ENCODE measurements at regions not wholly inside any gene's neighbourhood (a gene's known extent, or its start where the extent isn't known, plus 50 kb on each side); places are given as distances from the start of the nearest gene placed in this dataset.

DNA sequence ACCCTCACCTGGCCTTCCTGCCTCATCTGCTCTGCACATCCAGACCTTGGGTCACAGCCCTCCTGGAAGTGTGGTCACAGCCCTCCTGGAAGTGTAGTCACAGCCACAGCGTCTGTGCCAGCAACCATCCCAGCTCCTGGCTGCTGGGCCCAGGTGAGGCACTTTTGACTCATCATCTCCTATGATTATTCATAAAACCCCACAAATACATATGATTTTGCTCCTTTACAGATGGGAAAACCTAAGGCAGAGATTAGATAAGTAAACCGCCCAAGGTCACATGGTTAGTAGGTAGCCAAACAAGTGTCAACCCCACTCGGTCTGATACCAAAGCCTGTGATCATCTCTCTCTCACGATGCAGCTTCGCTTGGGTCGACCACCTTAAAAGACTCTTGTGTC lies 94.3 kb downstream of the PRLHR start:
- intact Hi-C loops (cut with DNase I) = no loop called here

GRCh38 chr10:118500477-118501104 lies 94.9 kb downstream of the PRLHR start:
- DNase-seq = no peak
- TF ChIP-seq, protein P1, sequence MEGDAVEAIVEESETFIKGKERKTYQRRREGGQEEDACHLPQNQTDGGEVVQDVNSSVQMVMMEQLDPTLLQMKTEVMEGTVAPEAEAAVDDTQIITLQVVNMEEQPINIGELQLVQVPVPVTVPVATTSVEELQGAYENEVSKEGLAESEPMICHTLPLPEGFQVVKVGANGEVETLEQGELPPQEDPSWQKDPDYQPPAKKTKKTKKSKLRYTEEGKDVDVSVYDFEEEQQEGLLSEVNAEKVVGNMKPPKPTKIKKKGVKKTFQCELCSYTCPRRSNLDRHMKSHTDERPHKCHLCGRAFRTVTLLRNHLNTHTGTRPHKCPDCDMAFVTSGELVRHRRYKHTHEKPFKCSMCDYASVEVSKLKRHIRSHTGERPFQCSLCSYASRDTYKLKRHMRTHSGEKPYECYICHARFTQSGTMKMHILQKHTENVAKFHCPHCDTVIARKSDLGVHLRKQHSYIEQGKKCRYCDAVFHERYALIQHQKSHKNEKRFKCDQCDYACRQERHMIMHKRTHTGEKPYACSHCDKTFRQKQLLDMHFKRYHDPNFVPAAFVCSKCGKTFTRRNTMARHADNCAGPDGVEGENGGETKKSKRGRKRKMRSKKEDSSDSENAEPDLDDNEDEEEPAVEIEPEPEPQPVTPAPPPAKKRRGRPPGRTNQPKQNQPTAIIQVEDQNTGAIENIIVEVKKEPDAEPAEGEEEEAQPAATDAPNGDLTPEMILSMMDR (IDR thresholded peaks at IDR 0.05) = no peak
- Histone ChIP-seq H3K36me3 (no peaks in the 10 kb centered on the region), H3K9me3 (no peaks in the 10 kb centered on the region), H3K27ac (no peak overlapping the region), H3K4me3 (no peak overlapping the region), H3K4me1 (no peaks in the 10 kb centered on the region), H3K27me3 (peaks cover 0 to 11% of the 10 kb centered on the region in 2 donors)
- no peak for ATAC-seq
- intact Hi-C loops (cut with DNase I) = no loop called here

More for the DNA sequence above, 94.3 kb downstream of the PRLHR start:
- Histone ChIP-seq H3K4me1 (no peaks in the 10 kb centered on the region), H3K36me3 (no peaks in the 10 kb centered on the region), H3K27ac (no peak overlapping the region), H3K27me3 (peaks cover 0 to 11% of the 10 kb centered on the region in 2 donors), H3K9me3 (no peaks in the 10 kb centered on the region), H3K4me3 (no peak overlapping the region)
- TF ChIP-seq, protein P1 (IDR thresholded peaks at IDR 0.05) = no peak
- no peak for ATAC-seq
- no peak for DNase-seq

DNA sequence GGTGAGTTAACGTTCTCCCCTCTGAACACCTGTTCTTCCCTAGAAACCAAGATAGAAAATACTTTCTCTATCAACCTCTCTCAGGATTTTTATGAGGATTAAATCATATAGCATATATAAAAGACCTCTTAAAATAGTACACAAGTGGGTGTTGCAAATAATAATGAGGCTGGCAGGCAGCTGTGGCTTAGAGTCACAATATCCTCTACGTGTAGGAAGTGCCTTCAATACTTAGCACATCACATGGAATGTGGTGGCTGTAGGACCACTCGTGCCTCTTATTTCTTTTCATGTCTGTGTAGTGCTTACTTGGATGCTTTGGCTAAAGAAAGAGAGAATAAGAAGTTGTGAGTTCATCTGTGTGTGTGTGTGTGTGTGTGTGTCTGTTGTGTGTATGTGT lies 96.3 kb downstream of the PRLHR start:
- Histone ChIP-seq H3K27me3 (peaks cover 0 to 11% of the 10 kb centered on the region in 2 donors), H3K4me3 (no peak overlapping the region), H3K9me3 (no peaks in the 10 kb centered on the region), H3K27ac (no peak overlapping the region), H3K4me1 (no peaks in the 10 kb centered on the region), H3K36me3 (no peaks in the 10 kb centered on the region)
- TF ChIP-seq, protein P1 (IDR thresholded peaks at IDR 0.05) = no peak
- intact Hi-C loops (cut with DNase I) = no loop called here
- ATAC-seq (no peak), DNase-seq (no peak)

GRCh38 chr10:118498623-118499022 lies 96.8 kb downstream of the PRLHR start:
- ATAC-seq (no peak), DNase-seq (no peak)
- intact Hi-C loops (cut with DNase I) = no loop called here
- no peak overlapping the region for H3K27ac ChIP-seq
- H3K36me3 ChIP-seq = no peaks in the 10 kb centered on the region
- no peak overlapping the region for H3K4me3 ChIP-seq
- no peaks in the 10 kb centered on the region for H3K4me1 ChIP-seq
- no peaks in the 10 kb centered on the region for H3K9me3 ChIP-seq
- TF ChIP-seq, protein P1 (IDR thresholded peaks at IDR 0.05) = no peak
- H3K27me3 ChIP-seq = peaks cover 0 to 11% of the 10 kb centered on the region in 2 donors

DNA sequence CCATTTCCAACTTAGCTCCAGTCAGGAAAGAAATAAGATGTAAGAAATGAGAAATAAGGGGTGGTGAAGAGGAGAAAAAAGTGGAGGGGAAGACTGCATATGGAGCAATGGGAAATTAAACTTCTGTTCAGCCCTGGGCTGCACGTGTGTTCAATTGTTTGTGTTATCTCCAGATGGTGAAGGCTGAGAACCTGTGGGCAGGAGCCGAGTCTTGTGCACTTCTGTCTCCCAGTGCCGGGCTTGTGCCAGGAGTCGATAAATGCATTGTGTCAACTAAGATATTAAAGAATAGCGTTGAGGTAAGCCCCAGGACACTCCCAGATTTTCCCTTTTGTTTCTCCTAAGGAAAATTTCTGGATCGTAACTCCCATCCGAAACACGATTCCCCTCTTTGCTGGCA lies 98.2 kb downstream of the PRLHR start:
- DNase-seq (no peak), ATAC-seq (no peak)
- Histone ChIP-seq H3K4me1 (no peaks in the 10 kb centered on the region), H3K27ac (no peak overlapping the region), H3K4me3 (no peak overlapping the region), H3K9me3 (no peaks in the 10 kb centered on the region), H3K36me3 (no peaks in the 10 kb centered on the region), H3K27me3 (peaks cover 0 to 11% of the 10 kb centered on the region in 2 donors)
- TF ChIP-seq, protein P1 (IDR thresholded peaks at IDR 0.05) = no peak
- intact Hi-C loops (cut with DNase I) = no loop called here
